ENCODE measurements at regions not wholly inside any gene's neighbourhood (a gene's known extent, or its start where the extent isn't known, plus 50 kb on each side); places are given as distances from the start of the nearest gene placed in this dataset.

- TF ChIP-seq CTCF (conservative IDR thresholded peaks at IDR 0.05 in 1 of 2, IDR thresholded peaks at IDR 0.05 in 1 of 2; ENCODE audit: extremely low read depth in 1 of 2, insufficient read depth in 1 of 2, low read depth in 1 of 2, low read length in 2 of 2) = no peak
- no peak for TF ChIP-seq EZH2 (IDR thresholded peaks at IDR 0.05; ENCODE audit: borderline replicate concordance, low read length)
Observed at GRCh38 chr1:55554611-55555010, 339.4 kb upstream of the USP24 start.

Measured in mammary epithelial cell (primary cell).